Loucy (cell line): ENCODE measurements at regions not wholly inside any gene's neighbourhood (a gene's known extent, or its start where the extent isn't known, plus 50 kb on each side); places are given as distances from the start of the nearest gene placed in this dataset.

Source experiments
- H2AFZ ChIP-seq: fragments of 200-600 bp; sonication (generic); 2 replicates; pipeline ENCODE4 v1.6.0; 2016; ENCODE audit warnings: antibody characterized with exemption, mild to moderate bottlenecking, low read length, moderate library complexity
- H3F3A ChIP-seq: fragments of 200-600 bp; 2 replicates; pipeline ENCODE4 v1.6.0; 2016; ENCODE audit warnings: antibody characterized with exemption, low read depth, mild to moderate bottlenecking
- H3K27me3 ChIP-seq: fragments of 200-600 bp; sonication (generic); 2 replicates; pipeline ENCODE4 v1.6.1; 2014; ENCODE audit warnings: low read length, mild to moderate bottlenecking; ENCODE audit not compliant: insufficient read depth, poor library complexity, severe bottlenecking
- H3K36me3 ChIP-seq: fragments of 200-600 bp; sonication (generic); 2 replicates; pipeline ENCODE4 v1.6.1; 2016; ENCODE audit warnings: low read length; ENCODE audit not compliant: insufficient read depth
- H3K4me1 ChIP-seq: fragments of 200-600 bp; sonication (generic); 2 replicates; pipeline ENCODE4 v1.5.1; 2014; ENCODE audit warnings: low read length, mild to moderate bottlenecking; ENCODE audit not compliant: insufficient read depth, poor library complexity, severe bottlenecking
- H3K4me2 ChIP-seq: fragments of 200-600 bp; sonication (generic); 2 replicates; pipeline ENCODE4 v1.6.0; 2014; ENCODE audit warnings: antibody characterized with exemption, low read length, low read depth, mild to moderate bottlenecking; ENCODE audit not compliant: poor library complexity, severe bottlenecking
- H3K4me3 ChIP-seq: fragments of 200-600 bp; sonication (generic); 2 replicates; pipeline ENCODE4 v1.5.1; 2014; ENCODE audit warnings: low read length, mild to moderate bottlenecking, mixed read lengths; ENCODE audit not compliant: poor library complexity, severe bottlenecking
- H3K79me2 ChIP-seq: fragments of 200-600 bp; sonication (generic); 2 replicates; pipeline ENCODE4 v1.6.1; 2014; ENCODE audit warnings: low read length; ENCODE audit not compliant: insufficient read depth
- H3K9ac ChIP-seq: fragments of 200-600 bp; sonication (generic); 2 replicates; pipeline ENCODE4 v1.6.0; 2014; ENCODE audit warnings: mild to moderate bottlenecking, low read depth, low read length, moderate library complexity; ENCODE audit not compliant: poor library complexity, severe bottlenecking
- H3K9me2 ChIP-seq: fragments of 200-600 bp; sonication (generic); replicated peaks from 2 replicates; pipeline ENCODE4 v1.6.1; 2016; ENCODE audit warnings: low read depth, low read length, mixed read lengths
- H3K9me3 ChIP-seq: fragments of 200-600 bp; sonication (generic); 2 replicates; pipeline ENCODE4 v1.6.1; 2014; ENCODE audit warnings: mild to moderate bottlenecking, antibody characterized with exemption, low read length, low read depth; ENCODE audit not compliant: insufficient read depth
- H4K20me1 ChIP-seq: fragments of 200-600 bp; sonication (generic); 2 replicates; pipeline ENCODE4 v1.6.0; 2014; ENCODE audit warnings: antibody characterized with exemption, low read length, mild to moderate bottlenecking; ENCODE audit not compliant: insufficient read depth, poor library complexity, severe bottlenecking
- CTCF ChIP-seq: fragments of 200-600 bp; sonication (generic); conservative IDR thresholded peaks from 2 replicates; pipeline ENCODE4 v1.5.1; 2014; ENCODE audit warnings: mild to moderate bottlenecking, antibody characterized with exemption, low read length
- EZH2phosphoT487 ChIP-seq: fragments of 200-600 bp; IDR thresholded peaks from 2 replicates; pipeline ENCODE4 v1.6.1; 2018; ENCODE audit warnings: antibody characterized with exemption, mild to moderate bottlenecking, moderate library complexity, borderline replicate concordance

- H3K9me2 ChIP-seq = no peaks in the 10 kb centered on the region
- H3K4me1 ChIP-seq = no peaks in the 10 kb centered on the region
- no peaks in the 10 kb centered on the region for H4K20me1 ChIP-seq
- no peak overlapping the region for H2AFZ ChIP-seq
- H3K4me2 ChIP-seq = no peak overlapping the region
- no peaks in the 10 kb centered on the region for H3K9me3 ChIP-seq
- H3K79me2 ChIP-seq = no peaks in the 10 kb centered on the region
- H3K4me3 ChIP-seq = no peak overlapping the region
- H3K27me3 ChIP-seq = no peaks in the 10 kb centered on the region
- no peak overlapping the region for H3K9ac ChIP-seq
- TF ChIP-seq EZH2phosphoT487 (no peak), CTCF (no peak)
- H3K36me3 ChIP-seq = no peaks in the 10 kb centered on the region
- H3F3A ChIP-seq = no peaks in the 10 kb centered on the region
Observed at GRCh38 chr16:6864671-6865070, 468.0 kb upstream of the RBFOX1 start.

- Histone ChIP-seq H3K4me1 (no peaks in the 10 kb centered on the region), H3K9me3 (no peaks in the 10 kb centered on the region), H3K27me3 (no peaks in the 10 kb centered on the region), H2AFZ (no peak overlapping the region), H3K9ac (no peak overlapping the region), H3K4me3 (no peak overlapping the region), H4K20me1 (no peaks in the 10 kb centered on the region), H3K36me3 (no peaks in the 10 kb centered on the region), H3K4me2 (no peak overlapping the region), H3F3A (no peaks in the 10 kb centered on the region), H3K79me2 (no peaks in the 10 kb centered on the region), H3K9me2 (no peaks in the 10 kb centered on the region)
- TF ChIP-seq EZH2phosphoT487 = no peak
- TF ChIP-seq CTCF = no peak
Observed at GRCh38 chr16:6864244-6864643, 468.4 kb upstream of the RBFOX1 start.

- TF ChIP-seq EZH2phosphoT487 (no peak), CTCF (no peak)
- H4K20me1 ChIP-seq = no peaks in the 10 kb centered on the region
- H2AFZ ChIP-seq = no peak overlapping the region
- H3K79me2 ChIP-seq = no peaks in the 10 kb centered on the region
- H3K4me3 ChIP-seq = no peak overlapping the region
- no peaks in the 10 kb centered on the region for H3K4me1 ChIP-seq
- no peaks in the 10 kb centered on the region for H3K27me3 ChIP-seq
- no peak overlapping the region for H3K4me2 ChIP-seq
- H3K9me2 ChIP-seq = no peaks in the 10 kb centered on the region
- no peaks in the 10 kb centered on the region for H3F3A ChIP-seq
- no peak overlapping the region for H3K9ac ChIP-seq
- no peaks in the 10 kb centered on the region for H3K36me3 ChIP-seq
- H3K9me3 ChIP-seq = no peaks in the 10 kb centered on the region
Observed at GRCh38 chr16:6863135-6863534, 469.5 kb upstream of the RBFOX1 start.
